ENCODE measurements at regions not wholly inside any gene's neighbourhood (a gene's known extent, or its start where the extent isn't known, plus 50 kb on each side); places are given as distances from the start of the nearest gene placed in this dataset.

DNA sequence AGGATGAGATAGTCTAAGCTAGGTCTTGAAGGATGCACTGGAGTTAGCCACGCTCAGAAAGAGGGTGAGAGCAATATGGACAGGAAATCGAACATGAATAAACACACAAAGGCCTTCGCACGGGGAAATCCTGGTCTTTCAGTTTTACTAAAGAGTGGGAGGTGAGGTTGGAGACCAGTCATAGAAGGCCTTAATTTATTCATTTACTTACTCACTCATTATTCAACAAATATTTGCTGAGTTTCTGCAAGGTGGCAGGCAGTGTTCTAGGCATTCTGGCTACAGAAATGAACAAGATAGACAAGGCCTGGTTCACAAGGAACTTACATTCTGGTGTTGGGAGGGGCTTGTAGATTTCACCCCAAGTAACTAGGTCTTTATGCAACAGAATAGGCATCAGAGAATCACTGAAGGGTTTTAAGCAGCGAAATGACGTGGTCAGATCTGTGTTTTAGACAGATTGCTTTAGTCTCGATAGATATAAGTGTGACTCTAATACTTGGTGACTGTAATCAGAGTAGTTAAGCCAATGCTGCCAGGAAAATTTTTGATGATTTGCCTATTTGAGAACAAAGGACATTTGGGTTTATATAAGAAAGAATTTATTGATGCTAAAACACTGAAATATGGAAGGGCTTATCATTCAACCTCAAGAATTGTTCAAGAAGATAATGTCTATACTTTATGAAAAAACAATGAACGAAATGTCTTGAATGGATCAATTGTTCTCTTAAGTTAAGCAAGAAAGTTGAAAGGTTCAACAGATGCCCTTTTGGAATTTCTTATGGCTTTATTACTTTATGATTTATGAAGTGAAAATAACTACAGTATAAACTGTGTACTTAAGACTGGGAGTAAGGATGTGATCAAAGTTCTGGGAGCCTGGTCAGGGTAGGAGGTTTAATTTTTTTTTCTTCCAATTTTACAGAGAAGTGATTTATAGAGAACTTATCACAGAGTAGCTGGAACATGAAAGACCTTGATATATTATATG lies 184.4 kb upstream of the CASK start:
- TF ChIP-seq EZH2 (IDR thresholded peaks at IDR 0.05; ENCODE audit: insufficient read depth, poor library complexity, severe bottlenecking) (no peak), EZH2phosphoT487 (IDR thresholded peaks at IDR 0.05; ENCODE audit: insufficient read depth, low read depth) (no peak)

Measured in GM23248 (cell line).